Activated CD4-positive, alpha-beta memory T cell treated with anti-CD3 and anti-CD28 coated beads, Interleukin-2, amount 10 ng/mL, durations not matched to agents 7 days and 5 days (primary cell): ENCODE measurements at regions not wholly inside any gene's neighbourhood (a gene's known extent, or its start where the extent isn't known, plus 50 kb on each side); places are given as distances from the start of the nearest gene placed in this dataset.

Experiments
- CTCF ChIA-PET: fragments of 350-600 bp; sonication (Branson Sonifier 250); formaldehyde crosslinking; loops from one replicate; lab custom pipeline; 2021; ENCODE audit warnings: antibody characterized with exemption, inconsistent platforms; lab: Charles Lee
- POLR2A ChIA-PET: fragments of 350-600 bp; sonication (Branson Sonifier 250); formaldehyde crosslinking; loops from one replicate; lab custom pipeline; 2021; ENCODE audit warnings: antibody characterized with exemption; lab: Charles Lee
- DNase-seq: peaks from one replicate; pipeline ENCODE4 v3.0.0-alpha.2; 2020
- H3K27ac Mint-ChIP-seq: one replicate; pipeline ENCODE4 v1.8.0; 2021; ENCODE audit warnings: mild to moderate bottlenecking, mixed read lengths
- H3K27me3 Mint-ChIP-seq: one replicate; pipeline ENCODE4 v1.8.0; 2021; ENCODE audit warnings: mixed read lengths
- H3K36me3 Mint-ChIP-seq: one replicate; pipeline ENCODE4 v1.8.0; 2021; ENCODE audit warnings: low read depth, mixed read lengths
- H3K4me1 Mint-ChIP-seq: one replicate; pipeline ENCODE4 v1.8.0; 2021; ENCODE audit warnings: mixed read lengths
- H3K4me3 Mint-ChIP-seq: one replicate; pipeline ENCODE4 v1.8.0; 2021; ENCODE audit warnings: mild to moderate bottlenecking, mixed read lengths
- H3K9me3 Mint-ChIP-seq: one replicate; pipeline ENCODE4 v1.8.0; 2021; ENCODE audit warnings: mixed read lengths

GRCh38 chr16:52070341-52071057, 476.4 kb downstream of the TOX3 start:
- Mint-ChIP-seq H3K27ac (no peak overlapping the region), H3K9me3 (no peaks in the 10 kb centered on the region), H3K4me1 (no peaks in the 10 kb centered on the region), H3K4me3 (no peak overlapping the region), H3K36me3 (no peaks in the 10 kb centered on the region), H3K27me3 (no peaks in the 10 kb centered on the region)
- CTCF ChIA-PET = no interaction called here
- DNase-seq = no peak
- POLR2A ChIA-PET = no interaction called here

- CTCF ChIA-PET = no interaction called here
- H3K27me3 Mint-ChIP-seq = no peaks in the 10 kb centered on the region
- no peak overlapping the region for H3K27ac Mint-ChIP-seq
- no peaks in the 10 kb centered on the region for H3K36me3 Mint-ChIP-seq
- POLR2A ChIA-PET = no interaction called here
- H3K4me3 Mint-ChIP-seq = no peak overlapping the region
- H3K9me3 Mint-ChIP-seq = no peaks in the 10 kb centered on the region
- no peaks in the 10 kb centered on the region for H3K4me1 Mint-ChIP-seq
- DNase-seq = no peak
Observed at GRCh38 chr16:52069866-52070265, 477.1 kb downstream of the TOX3 start.

- Mint-ChIP-seq H3K4me3 (no peak overlapping the region), H3K36me3 (no peaks in the 10 kb centered on the region), H3K27me3 (no peaks in the 10 kb centered on the region), H3K27ac (no peak overlapping the region), H3K9me3 (no peaks in the 10 kb centered on the region), H3K4me1 (no peaks in the 10 kb centered on the region)
- no peak for DNase-seq
- ChIA-PET POLR2A (no interaction called here), CTCF (no interaction called here)
Observed at GRCh38 chr16:52068447-52069074, 478.4 kb downstream of the TOX3 start.

GRCh38 chr16:52066962-52067361, 480.0 kb downstream of the TOX3 start:
- POLR2A ChIA-PET = no interaction called here
- no peak overlapping the region for H3K27ac Mint-ChIP-seq
- no peaks in the 10 kb centered on the region for H3K4me1 Mint-ChIP-seq
- no peak for DNase-seq
- H3K36me3 Mint-ChIP-seq = no peaks in the 10 kb centered on the region
- H3K4me3 Mint-ChIP-seq = no peak overlapping the region
- H3K9me3 Mint-ChIP-seq = no peaks in the 10 kb centered on the region
- no peaks in the 10 kb centered on the region for H3K27me3 Mint-ChIP-seq
- CTCF ChIA-PET = no interaction called here

- no peaks in the 10 kb centered on the region for H3K27me3 Mint-ChIP-seq
- H3K9me3 Mint-ChIP-seq = peaks cover 5% of the 10 kb centered on the region
- POLR2A ChIA-PET = no interaction called here
- no peaks in the 10 kb centered on the region for H3K4me1 Mint-ChIP-seq
- no peak overlapping the region for H3K4me3 Mint-ChIP-seq
- no peaks in the 10 kb centered on the region for H3K36me3 Mint-ChIP-seq
- H3K27ac Mint-ChIP-seq = no peak overlapping the region
- CTCF ChIA-PET = no interaction called here
- DNase-seq = no peak
Observed at GRCh38 chr16:52056259-52056658, 490.7 kb downstream of the TOX3 start.

- no peak for DNase-seq
- H3K9me3 Mint-ChIP-seq = peaks cover 9% of the 10 kb centered on the region
- no peak overlapping the region for H3K27ac Mint-ChIP-seq
- H3K27me3 Mint-ChIP-seq = no peaks in the 10 kb centered on the region
- POLR2A ChIA-PET = no interaction called here
- no peaks in the 10 kb centered on the region for H3K36me3 Mint-ChIP-seq
- no peaks in the 10 kb centered on the region for H3K4me1 Mint-ChIP-seq
- CTCF ChIA-PET = no interaction called here
- H3K4me3 Mint-ChIP-seq = no peak overlapping the region
Observed at GRCh38 chr16:52055381-52055780, 491.6 kb downstream of the TOX3 start.

- Mint-ChIP-seq H3K9me3 (peaks cover 12% of the 10 kb centered on the region), H3K27me3 (no peaks in the 10 kb centered on the region), H3K4me3 (no peak overlapping the region), H3K36me3 (no peaks in the 10 kb centered on the region), H3K4me1 (no peaks in the 10 kb centered on the region), H3K27ac (no peak overlapping the region)
- ChIA-PET POLR2A (no interaction called here), CTCF (no interaction called here)
- no peak for DNase-seq
Observed at GRCh38 chr16:52054326-52054725, 492.6 kb downstream of the TOX3 start.

GRCh38 chr16:52052818-52053217, 494.1 kb downstream of the TOX3 start:
- no peaks in the 10 kb centered on the region for H3K27me3 Mint-ChIP-seq
- CTCF ChIA-PET = no interaction called here
- POLR2A ChIA-PET = no interaction called here
- no peak overlapping the region for H3K4me3 Mint-ChIP-seq
- no peaks in the 10 kb centered on the region for H3K36me3 Mint-ChIP-seq
- DNase-seq = no peak
- no peaks in the 10 kb centered on the region for H3K4me1 Mint-ChIP-seq
- H3K27ac Mint-ChIP-seq = no peak overlapping the region
- H3K9me3 Mint-ChIP-seq = peaks cover 12% of the 10 kb centered on the region

- Mint-ChIP-seq H3K9me3 (peaks cover 12% of the 10 kb centered on the region), H3K27ac (no peak overlapping the region), H3K36me3 (no peaks in the 10 kb centered on the region), H3K27me3 (no peaks in the 10 kb centered on the region), H3K4me1 (no peaks in the 10 kb centered on the region), H3K4me3 (no peak overlapping the region)
- ChIA-PET POLR2A (no interaction called here), CTCF (no interaction called here)
- no peak for DNase-seq
Observed at GRCh38 chr16:52051414-52052172, 495.4 kb downstream of the TOX3 start.

GRCh38 chr16:52050418-52050817, 496.5 kb downstream of the TOX3 start:
- H3K36me3 Mint-ChIP-seq = no peaks in the 10 kb centered on the region
- H3K4me3 Mint-ChIP-seq = no peak overlapping the region
- POLR2A ChIA-PET = no interaction called here

GRCh38 chr16:52035436-52035835, 511.5 kb downstream of the TOX3 start:
- no peak for DNase-seq
- H3K9me3 Mint-ChIP-seq = peaks cover 3% of the 10 kb centered on the region
- H3K27ac Mint-ChIP-seq = no peak overlapping the region
- POLR2A ChIA-PET = no interaction called here
- no peak overlapping the region for H3K4me3 Mint-ChIP-seq
- H3K27me3 Mint-ChIP-seq = no peaks in the 10 kb centered on the region
- no peaks in the 10 kb centered on the region for H3K4me1 Mint-ChIP-seq
- CTCF ChIA-PET = no interaction called here
- no peaks in the 10 kb centered on the region for H3K36me3 Mint-ChIP-seq

More at GRCh38 chr16:52050418-52050817, 496.5 kb downstream of the TOX3 start:
- H3K27ac Mint-ChIP-seq = no peak overlapping the region
- no peak for DNase-seq
- H3K9me3 Mint-ChIP-seq = peaks cover 17% of the 10 kb centered on the region
- H3K4me1 Mint-ChIP-seq = no peaks in the 10 kb centered on the region
- no peaks in the 10 kb centered on the region for H3K27me3 Mint-ChIP-seq
- CTCF ChIA-PET = no interaction called here

GRCh38 chr16:52034830-52035229, 512.1 kb downstream of the TOX3 start:
- peaks cover 3% of the 10 kb centered on the region for H3K9me3 Mint-ChIP-seq
- H3K4me1 Mint-ChIP-seq = no peaks in the 10 kb centered on the region
- ChIA-PET POLR2A (no interaction called here), CTCF (no interaction called here)
- DNase-seq = no peak
- no peak overlapping the region for H3K27ac Mint-ChIP-seq
- no peaks in the 10 kb centered on the region for H3K27me3 Mint-ChIP-seq
- H3K4me3 Mint-ChIP-seq = no peak overlapping the region
- H3K36me3 Mint-ChIP-seq = no peaks in the 10 kb centered on the region

GRCh38 chr16:52033992-52034391, 513.0 kb downstream of the TOX3 start:
- Mint-ChIP-seq H3K36me3 (no peaks in the 10 kb centered on the region), H3K27ac (no peak overlapping the region), H3K4me1 (no peaks in the 10 kb centered on the region), H3K27me3 (no peaks in the 10 kb centered on the region), H3K9me3 (peaks cover 3% of the 10 kb centered on the region), H3K4me3 (no peak overlapping the region)
- ChIA-PET CTCF (no interaction called here), POLR2A (no interaction called here)
- no peak for DNase-seq
